GM18861 (cell line): ENCODE measurements at regions not wholly inside any gene's neighbourhood (a gene's known extent, or its start where the extent isn't known, plus 50 kb on each side); places are given as distances from the start of the nearest gene placed in this dataset.

Experiments
- ATAC-seq: cut with Tn5 transposase; IDR thresholded peaks from one replicate; pipeline ENCODE4 v1.9.1; 2021; ENCODE audit not compliant: unreplicated experiment

DNA sequence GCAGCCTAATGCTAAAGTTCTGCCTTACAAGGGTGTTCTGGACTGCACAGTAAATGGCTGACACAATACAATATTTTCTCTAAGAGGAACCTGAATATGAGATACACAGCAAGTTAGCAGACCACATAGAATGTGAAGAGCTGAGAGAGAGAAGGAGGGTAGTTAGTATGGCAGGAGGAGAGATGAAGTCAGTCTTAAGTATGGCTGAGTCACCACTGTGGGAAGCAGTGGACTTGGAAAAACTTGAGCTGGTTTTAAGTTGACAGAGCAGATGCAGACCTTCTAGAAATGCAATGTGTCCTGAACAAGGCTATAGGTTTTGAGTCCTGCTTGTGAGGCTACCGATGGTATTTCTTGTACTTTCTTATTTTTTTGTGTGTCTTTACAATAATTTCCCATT lies 172.5 kb downstream of the SH2D1A start:
- no peak for ATAC-seq

DNA sequence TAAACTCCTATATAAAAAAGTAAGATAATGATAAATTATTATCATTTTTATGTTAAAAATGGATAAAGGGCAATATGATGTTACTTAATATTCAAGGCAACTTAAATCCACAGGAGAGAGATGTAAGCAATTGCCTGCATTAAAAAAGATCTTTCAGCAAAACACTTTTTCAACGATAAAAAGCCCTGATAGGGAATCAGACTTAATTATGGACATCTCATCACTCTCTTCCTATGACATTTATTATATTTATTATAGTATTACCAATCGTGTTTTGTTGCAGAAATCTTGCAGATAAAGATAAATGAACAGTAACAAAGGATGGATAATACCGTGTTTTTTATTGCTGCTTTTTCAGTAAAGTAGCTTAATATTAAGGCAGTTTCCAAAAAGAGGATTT lies 178.5 kb downstream of the SH2D1A start:
- ATAC-seq = no peak

DNA sequence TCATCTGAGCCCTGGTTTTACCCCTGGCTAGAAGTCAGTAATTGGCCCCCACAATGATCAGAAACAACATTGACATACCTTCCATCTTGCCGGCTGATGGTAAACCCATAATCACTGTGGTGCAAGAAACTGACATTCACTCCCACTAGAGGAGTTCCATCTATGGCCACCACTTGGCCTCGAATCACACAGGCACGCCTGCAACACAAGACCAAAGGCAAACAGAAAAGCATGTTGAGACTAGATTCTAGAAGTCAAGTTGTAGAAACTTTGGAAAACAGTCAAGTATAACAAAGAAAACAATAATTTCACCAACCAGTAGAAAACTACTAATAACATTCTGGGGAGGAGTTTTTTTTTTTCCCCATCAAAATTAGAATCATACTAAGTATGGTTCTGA lies 183.4 kb downstream of the SH2D1A start:
- ATAC-seq = no peak

DNA sequence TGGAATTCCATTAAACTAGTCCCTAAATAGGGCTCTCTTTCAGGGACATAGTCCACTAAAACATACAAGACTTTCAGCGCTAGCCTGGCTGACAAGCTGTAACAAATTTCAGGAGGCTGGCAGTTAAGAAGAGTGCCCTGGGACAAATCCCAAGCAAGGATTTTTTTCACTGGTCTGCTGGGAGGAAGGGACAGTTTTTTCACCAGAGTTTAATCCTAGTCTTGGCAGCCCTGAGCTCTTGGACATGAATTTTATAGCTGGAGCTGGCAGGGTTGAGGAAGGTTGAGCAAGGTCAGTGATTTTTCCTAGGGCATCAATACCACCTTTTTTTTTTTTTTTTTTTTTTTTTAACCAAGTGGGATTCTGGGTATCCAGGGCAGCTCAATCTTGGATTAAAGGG lies 184.4 kb downstream of the SH2D1A start:
- no peak for ATAC-seq

DNA sequence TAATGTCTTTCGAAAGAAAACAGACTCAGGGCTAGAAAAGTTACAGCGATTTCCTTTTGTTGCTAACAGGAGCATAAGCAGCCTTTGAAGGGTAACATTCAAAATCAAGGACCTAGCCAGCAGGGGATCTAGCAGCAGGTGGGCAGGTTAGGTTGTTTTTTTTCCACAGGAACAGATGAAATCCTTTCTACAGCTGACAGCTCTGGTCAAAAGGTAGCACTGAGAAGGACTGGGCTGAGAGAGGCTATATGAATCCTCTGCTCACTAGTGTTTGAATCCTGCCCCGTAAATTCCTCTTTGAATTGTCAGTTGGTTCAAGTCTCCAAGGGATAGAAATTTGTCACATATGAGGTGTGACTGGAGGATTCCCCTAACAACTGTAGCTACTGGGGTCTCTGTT lies 188.2 kb downstream of the SH2D1A start:
- no peak for ATAC-seq

DNA sequence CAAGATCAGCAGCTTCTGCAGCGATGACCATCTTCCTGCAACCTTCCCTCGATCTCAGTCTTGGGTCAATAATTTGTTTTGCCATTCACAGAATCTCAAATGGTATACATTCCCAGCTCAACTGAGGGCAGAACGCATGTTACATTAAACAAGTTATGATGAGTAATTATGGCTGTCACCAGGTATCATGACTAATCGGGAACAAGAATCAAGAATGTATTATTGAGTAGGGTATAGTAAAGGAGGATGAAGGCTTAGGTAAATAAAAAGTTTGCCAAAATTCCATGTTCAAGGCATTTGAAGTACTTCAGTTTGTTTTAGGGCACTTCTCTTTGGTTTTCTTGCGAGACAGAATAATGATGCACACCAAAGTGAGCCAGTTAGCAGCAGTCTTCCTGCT lies 194.1 kb downstream of the SH2D1A start:
- ATAC-seq = no peak

DNA sequence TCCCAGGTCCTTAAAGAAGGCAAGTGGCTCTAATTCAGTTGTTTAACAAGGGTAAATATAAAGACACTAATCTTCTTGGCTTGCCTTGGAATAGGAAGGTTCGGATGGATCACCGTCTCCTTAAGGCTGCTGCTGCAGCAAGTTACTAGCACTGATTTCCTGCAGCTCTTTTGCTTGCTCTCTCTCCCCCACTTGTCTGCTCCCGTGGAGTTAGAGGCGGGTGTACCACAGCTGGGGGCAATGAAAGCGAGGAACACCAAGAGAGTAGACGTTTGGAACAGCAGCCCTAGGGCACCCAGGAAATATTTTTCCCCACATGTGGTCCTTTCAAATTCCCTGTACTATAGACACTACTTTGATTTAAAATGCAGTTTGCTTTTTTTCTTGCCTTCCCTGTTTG lies 202.2 kb downstream of the SH2D1A start:
- no peak for ATAC-seq

DNA sequence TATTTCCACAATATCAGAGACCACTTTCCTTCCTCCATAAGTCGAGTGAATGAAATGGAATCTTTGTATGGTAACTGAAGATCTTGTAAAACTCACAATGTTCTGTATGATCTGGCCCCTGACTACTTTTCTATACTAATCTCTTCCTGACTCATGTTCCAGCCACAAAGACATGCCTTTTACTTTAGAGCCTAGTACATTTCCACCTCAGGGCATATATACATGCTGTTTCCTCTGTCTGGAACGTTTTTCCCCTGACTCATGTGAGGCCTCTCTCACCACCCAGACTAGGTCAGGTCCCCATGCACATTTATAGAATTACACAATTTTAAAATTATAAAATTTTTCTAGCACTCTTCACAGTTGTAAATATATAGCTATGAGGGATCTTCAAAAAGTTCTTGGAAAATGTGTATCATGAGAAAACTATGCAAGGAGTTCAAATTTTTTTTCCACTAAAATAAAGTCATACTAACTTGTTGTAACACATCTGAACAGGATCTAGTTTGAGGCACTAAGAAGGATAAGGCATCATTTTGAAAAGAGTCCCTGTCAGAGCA lies 208.8 kb downstream of the SH2D1A start:
- ATAC-seq = no peak

DNA sequence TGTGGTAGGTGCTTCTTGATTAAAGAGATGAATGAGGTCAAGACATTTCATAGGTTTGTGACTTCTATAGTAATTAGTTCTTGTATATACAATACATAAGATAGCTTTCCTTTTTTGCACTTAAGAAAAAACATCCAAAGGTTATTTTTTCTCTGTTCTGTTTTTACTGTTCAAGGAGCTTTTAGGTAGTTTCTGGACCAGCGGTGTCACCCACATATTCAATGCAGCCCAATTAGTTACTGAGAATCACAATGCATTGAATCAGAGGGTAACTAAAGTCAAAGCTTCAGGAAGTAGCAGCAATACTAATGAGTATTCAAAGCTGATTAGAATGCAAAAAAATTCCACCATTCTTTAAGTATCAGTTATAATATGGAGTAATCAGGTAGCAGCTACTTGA lies 211.6 kb downstream of the SH2D1A start:
- ATAC-seq = no peak

DNA sequence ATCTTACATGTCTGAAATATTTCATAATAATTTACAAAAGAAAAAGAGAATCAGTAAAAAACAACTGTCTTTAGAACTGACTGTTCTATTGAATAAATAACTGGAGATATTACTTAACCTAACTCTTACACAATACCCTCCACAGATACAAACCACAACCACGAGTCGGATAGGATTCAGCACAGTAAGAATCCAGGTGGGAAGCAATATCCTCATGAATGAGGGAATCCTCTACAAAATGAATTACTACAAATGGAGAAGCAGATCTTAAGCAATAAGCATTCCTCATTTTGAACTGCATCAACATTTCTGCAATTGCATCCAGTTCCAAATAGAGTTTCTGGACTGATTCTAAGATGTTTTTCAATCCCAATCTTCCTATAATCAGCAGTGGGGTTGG lies 227.1 kb downstream of the SH2D1A start:
- ATAC-seq = no peak

DNA sequence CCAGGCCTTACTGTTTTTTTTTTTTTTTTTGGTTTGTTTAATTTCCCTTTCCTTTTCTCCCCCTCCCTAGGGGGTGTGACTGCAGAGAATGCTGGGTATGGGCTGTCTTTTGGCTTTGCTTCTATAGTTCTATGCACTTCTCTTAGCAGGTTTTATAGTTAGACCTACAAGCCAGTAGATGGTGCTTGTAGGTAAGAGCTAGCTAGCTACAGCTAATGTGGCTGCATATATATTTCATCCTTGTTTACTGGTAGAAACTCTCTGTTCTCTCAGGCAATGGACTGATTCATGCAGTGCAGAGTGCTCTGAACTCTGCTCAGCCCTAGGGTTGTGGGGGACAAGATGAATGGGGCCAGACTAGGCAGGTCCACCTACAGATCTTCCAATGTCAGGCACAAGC lies 246.4 kb downstream of the SH2D1A start:
- ATAC-seq = no peak

DNA sequence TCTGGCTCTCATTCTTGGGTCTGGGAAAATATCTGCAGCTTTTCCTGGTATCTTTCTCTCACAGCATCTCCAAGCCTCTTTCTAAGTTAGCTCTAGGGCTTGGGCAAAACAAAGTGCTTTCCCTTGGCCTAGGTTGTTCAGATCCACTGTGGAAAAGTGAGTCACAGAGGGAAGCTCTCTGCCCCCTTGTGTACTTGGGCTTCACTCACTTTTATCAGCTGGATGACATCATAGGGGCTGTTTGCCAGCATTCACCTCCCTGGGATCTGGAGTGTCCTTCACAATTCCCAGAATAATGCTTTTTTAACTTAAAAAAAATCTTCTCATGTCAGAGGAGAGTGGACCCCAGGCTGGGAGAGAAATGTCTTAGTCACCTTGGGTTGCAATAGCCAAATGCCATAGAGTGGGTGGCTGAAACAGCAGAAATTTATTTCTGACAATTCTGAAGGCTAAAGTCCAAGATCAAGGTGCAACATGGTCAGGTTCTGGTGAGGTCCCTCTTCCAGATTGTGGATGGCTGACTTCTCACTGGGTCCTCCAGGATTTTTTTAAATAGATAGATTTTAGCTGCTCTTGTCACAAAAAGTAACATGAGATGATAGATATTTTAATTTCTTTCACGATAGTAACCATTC lies 247.8 kb downstream of the SH2D1A start:
- ATAC-seq = no peak

DNA sequence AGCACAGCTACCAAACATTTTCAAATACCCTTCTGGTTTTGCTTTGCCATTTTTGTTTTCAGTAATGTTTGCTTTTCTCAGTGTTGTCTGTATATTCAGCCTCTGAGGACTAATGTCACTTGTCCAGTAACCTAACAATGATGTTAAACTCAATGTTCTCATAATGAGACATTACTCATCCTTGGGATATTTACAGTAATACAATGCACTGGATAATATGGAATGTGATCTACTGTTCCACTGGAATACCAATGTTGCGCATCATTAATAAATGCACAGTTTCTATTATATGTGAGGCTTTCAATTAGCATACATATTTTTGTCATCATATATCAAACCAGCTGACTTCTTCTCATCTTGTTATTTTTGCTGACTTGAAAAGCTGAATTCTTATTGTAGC lies 259.1 kb downstream of the SH2D1A start:
- no peak for ATAC-seq

DNA sequence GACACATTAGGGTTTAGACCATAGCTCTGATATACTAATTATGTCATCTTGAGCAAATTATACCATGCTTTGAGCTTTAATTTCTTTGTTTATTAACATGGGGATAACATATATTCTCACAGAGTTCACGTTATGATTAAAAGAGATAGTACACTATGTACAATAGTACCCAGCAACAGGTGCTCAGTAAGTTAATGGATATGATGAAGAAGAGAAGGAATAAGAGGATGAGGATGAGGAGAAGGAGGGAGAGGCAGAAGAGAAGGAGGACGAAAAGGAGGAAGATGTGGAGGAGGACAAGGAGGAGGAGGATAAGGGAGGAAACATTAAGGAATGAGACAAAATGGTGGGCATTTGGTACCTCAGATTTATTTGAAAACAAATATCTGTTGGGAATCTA lies 260.4 kb downstream of the SH2D1A start:
- no peak for ATAC-seq

DNA sequence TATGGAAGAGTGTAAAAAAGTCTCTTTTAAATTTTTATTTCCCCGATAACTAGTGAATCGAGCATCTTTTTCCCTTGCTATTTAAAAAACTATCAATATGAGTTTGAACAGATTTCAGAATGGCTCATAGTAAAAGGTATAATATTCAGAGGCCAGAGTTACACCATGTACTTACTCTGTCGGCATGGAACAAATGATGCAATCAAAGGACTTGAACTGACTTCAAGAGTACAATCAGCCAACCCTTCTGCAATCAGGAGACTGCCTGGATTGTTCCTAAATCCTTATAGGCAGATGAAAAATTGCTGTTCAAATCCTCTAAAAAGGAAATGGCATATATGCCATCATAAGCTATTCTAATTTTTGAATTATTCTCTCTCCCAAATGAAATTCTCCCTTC lies 273.3 kb downstream of the SH2D1A start:
- no peak for ATAC-seq

DNA sequence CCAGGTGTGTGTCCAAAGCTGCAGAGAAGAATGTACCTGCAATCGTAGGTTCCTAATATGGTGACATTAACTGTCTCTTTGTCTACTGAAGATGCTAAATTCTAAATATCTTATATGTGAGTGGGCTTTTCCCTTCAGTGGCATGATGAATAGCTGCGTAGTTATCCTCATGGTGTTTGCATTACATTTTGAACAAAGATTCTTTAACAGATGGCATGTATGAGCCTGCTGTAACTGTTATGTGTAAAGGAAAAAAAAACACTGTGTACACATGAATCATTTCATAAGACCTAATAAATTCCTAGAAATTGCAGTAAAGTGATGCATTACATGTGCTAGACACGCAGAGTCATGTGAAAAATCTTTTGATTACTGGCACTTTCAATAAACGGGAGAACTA lies 288.0 kb downstream of the SH2D1A start:
- no peak for ATAC-seq

DNA sequence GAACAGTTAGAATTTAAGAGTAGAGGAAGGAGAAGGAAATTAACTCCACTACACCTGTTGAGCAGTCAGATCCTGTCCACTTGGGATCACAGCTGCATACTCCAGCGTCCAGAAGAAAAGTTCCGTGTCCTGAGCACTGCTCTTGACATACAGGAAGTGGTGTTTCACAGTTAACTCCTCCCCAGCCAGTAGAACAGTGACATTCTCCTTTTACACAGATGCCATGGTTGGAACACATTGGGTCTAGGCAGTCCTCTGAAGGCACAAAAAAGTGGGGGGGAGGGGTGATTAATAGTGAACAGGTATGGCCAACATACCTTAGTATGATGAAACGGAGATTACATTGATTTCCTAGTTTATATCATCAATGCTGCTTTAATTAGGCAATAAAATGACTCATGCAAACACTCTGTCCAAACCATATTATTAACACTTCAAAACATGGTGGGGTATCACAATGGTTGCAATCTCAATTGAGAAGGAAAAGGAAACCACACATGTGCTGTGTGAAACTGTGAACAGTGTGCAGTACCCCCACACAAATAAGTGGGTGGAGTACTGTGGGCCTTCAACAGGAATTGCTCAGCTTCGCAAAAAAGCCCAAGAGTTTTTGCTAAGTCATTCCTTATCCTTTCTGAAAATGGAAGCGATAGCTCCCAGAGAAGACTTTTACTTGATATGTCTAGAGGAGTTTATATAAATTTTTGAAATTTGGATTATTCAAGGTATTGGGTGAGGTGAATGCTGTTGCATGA lies 295.6 kb downstream of the SH2D1A start:
- ATAC-seq = no peak

DNA sequence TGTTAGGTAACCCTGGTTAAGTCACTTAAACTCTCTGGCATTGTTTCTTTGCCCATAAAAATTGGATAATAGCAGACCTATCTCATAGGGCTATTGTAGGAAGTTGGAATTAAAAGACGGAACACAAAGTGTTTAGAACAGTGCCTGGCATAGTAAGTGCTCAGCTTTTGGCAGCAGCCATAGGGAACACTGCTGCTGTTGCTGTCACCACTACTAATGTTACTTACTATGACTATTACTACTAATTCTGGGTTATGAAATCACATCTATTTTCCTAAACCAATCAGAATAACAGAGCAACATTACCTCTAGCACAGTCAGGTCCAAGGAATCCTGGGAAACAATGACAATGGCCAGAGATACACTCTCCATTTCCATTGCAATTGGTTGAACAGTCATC lies 300.0 kb downstream of the SH2D1A start:
- ATAC-seq = no peak

DNA sequence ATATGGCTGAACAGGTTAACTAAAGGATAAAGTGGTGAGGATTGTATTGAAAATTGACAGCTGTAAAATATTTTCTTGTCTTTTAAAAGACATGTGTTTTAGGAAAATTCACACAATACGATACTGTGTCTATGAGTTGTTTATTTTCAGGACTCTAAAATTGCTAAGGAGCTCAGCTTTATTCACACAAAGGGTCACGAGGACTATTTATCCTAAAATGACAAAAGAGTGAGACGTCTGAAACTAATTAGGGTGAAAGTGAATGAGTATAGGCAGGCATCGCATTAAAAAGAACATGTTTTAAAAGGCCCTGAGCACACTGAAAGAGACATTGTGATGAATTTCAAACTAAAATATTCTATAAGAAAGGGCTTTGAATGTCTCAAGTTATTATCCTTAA lies 304.7 kb downstream of the SH2D1A start:
- no peak for ATAC-seq

DNA sequence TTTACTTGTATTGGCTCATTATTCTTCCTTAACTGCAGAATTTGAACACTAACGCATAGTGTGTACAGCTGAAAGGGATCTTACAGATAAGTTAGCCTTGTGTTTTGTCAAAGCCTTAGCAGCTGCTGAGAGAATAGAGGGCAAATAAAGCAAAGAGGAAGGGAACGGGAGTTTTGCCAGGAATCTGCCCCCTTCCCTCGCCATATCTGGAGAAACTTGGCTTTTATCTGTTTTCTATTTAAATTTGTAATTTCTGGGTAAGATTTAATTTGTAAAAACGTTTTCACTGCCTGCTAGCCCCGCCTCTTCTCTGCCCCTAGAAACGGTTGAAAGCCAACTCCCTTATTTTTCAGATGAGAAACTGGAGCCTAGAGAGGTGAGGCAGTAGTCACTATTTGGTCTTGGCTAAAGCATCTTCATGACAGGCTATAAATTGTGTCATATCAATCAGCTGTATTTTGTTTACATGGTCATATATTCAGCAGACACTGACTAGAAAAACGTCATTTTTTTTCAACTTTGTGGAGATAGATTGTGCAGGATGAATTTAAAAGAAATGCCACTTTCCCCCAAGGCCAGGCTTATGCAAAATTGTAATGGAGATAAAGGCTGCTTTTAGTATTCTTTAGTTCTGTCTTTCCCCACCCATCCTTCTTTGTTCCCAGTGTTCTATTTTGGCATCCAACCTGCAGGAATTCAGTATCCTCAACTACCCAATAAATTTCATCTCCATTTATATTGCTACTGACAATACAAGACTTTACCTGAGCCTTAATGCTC lies 319.4 kb downstream of the SH2D1A start:
- no peak for ATAC-seq

DNA sequence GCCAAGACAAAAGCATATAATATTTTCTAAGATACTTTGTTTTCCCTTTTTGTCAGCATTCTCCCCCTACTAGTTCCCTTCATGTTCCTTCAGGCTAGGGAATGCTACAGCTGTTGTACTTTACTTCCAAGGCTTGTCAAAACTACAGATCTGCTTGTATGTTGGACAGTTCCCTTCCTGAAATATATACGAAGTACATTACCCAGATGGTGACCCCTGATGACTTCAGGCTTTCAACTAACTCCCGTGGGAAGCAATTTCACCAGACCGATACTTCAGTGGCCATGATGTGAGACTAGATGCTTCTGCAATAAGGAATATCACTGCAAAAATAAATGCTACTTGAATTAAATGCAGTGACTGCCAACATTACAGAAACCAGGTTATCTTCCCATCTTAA lies 332.8 kb downstream of the SH2D1A start:
- no peak for ATAC-seq

DNA sequence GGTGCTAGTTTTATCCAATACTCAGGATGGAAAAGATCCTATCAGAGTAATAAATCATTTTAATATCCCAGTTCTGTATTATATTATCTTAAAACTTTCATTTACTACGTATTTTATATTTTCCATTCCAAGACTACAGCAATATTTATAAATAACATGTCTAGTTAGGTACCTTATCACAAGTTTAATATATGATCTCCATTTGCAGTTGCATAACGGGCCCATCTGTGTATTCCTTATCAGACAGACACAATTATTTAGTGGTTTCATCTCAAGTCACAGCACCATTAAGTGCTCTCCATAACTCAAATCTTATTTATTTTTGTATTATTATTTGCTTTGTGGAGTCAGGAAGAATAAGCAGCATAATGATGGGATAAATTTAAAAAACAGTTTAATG lies 333.9 kb downstream of the SH2D1A start:
- no peak for ATAC-seq
